Right lobe of liver (tissue), 4 donors: ENCODE measurements at regions not wholly inside any gene's neighbourhood (a gene's known extent, or its start where the extent isn't known, plus 50 kb on each side); places are given as distances from the start of the nearest gene placed in this dataset.
"Not testable (repeated sequence)": the region's sequence is repeated elsewhere in the genome, so short reads cannot be mapped to it uniquely, and the experiment has no call there.

Source experiments
- CTCF ChIP-seq, 4 donors: fragments of 200-600 bp in 3 of 4; fragments of 450-650 bp in 1 of 4; IDR thresholded peaks; one replicate each; pipeline versions ENCODE4 v1.5.1 to v1.8.0; 2016 to 2022; ENCODE audit warnings: antibody characterized with exemption in 4 of 4, mild to moderate bottlenecking in 2 of 4
- POLR2A ChIP-seq: fragments of 450-650 bp; IDR thresholded peaks from one replicate; pipeline ENCODE4 v1.6.1; 2017; ENCODE audit warnings: antibody characterized with exemption, mild to moderate bottlenecking
- donor health status: DM: no; HTN: no; CAD: no.
- donor health status: DM: no; HTN: no; CAD: no.
- donor health status: DM: no; HTN: yes; CAD: no.

GRCh38 chr14:105950364-105950892, 424.0 kb downstream of the TMEM121 start:
- not testable (repeated sequence) for TF ChIP-seq POLR2A; CTCF (IDR thresholded peaks at IDR 0.05)
